SIG-M5 treated with dmso at 0.1 percent for 504 hours (cell line): ENCODE measurements at regions not wholly inside any gene's neighbourhood (a gene's known extent, or its start where the extent isn't known, plus 50 kb on each side); places are given as distances from the start of the nearest gene placed in this dataset.

Experiments used
- DNase-seq: peaks from one replicate; lab custom pipeline; 2025; ENCODE audit not compliant: unreplicated experiment; lab: John Stamatoyannopoulos, UW

GRCh38 chr6:170100046-170100445 lies 190.8 kb downstream of the DLL1 start:
- DNase-seq, result no peak

DNA sequence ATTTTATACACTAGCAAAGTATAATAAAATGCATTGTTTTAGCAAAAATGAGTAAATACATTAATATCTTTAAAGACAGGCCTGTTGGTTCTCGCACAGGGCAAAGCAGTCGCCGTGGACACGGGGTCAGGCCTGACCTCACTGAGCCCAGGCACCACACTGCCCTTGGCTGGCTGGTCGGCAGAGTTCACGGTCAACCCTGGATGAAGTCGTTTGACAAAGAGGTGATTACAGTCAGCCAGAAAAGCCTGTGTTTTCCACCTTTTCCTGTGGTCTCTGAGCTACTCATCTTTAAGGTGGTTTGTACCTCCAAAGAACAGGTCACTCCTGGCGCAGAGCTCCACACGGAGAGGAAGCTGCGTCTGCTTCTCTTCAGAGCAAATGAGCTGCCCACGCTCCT lies 191.5 kb downstream of the DLL1 start:
- no peak for DNase-seq

DNA sequence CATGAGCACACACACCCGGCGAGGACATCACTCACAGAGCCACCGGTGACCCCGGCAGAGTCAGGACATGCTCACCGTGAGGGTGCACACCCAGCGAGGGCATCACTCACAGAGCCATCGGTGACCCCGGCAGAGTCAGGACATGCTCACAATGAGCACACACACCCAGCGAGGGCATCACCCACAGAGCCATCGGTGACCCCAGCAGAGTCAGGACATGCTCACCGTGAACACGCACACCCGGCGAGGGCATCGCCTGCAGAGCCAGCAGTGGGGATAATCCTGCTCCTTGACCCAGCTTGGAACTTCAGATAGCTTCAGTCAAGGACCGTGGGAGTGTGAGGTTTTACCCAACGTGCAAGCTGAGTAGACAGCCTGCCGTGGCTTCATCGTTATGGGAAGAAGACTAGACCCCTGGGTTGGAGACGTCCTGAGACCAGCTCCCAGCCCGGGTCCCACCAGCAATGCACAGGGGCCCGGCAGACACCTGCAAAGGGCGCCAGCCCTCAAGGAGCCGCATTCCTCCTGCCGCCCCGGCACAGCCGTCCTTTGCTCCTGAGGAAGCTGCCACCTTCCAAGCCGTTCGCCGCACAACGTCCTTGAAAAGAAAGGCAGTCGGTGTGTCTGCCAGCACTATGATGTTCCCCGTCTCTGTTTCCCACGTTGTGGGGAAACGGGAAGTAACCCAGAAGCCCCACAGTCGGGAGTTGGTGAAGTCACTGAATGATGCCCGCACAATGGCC lies 192.3 kb downstream of the DLL1 start:
- DNase-seq, result no peak

DNA sequence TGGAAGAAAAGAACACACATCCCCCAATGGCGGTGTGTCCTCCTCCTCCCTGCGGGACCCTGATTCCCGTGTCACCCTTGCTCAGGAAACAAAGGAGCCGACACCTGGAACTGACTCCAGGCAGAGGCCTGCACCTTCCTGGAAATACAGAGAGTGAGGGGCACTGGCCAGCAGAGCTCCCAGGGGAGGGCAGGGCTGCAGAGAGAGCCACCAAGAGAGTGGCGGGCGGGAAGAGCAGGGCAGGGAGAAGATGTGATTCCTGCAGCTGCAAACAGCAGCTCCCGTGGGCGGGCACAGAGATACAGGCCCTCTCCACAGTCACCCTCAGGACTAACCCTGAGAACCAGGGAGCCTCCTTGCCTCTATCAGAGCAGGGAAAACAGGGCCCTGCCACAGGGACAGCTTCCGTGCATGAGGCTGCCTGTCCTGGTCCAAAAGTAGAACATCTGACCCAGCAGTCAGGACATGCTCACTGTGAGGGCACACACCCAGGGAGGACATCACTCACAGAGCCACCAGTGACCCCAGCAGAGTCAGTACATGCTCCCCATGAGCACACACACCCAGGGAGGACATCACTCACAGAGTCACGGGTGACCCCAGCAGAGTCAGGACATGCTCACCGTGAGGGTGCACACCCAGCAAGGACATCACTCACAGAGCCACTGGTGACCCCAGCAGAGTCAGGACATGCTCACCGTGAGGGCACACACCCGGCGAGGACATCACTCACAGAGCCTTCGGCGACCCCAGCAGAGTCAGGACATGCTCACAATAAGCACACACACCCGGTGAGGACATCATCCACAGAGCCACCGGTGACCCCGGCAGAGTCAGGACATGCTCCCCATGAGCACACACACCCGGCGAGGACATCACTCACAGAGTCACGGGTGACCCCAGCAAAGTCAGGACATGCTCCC lies 193.1 kb downstream of the DLL1 start:
- DNase-seq, result no peak

- DNase-seq, result no peak
Observed at GRCh38 chr6:170096803-170097504, 193.9 kb downstream of the DLL1 start.

- no peak for DNase-seq
Observed at GRCh38 chr6:170096191-170096802, 194.6 kb downstream of the DLL1 start.

GRCh38 chr6:170095273-170095981 lies 195.5 kb downstream of the DLL1 start:
- no peak for DNase-seq

DNA sequence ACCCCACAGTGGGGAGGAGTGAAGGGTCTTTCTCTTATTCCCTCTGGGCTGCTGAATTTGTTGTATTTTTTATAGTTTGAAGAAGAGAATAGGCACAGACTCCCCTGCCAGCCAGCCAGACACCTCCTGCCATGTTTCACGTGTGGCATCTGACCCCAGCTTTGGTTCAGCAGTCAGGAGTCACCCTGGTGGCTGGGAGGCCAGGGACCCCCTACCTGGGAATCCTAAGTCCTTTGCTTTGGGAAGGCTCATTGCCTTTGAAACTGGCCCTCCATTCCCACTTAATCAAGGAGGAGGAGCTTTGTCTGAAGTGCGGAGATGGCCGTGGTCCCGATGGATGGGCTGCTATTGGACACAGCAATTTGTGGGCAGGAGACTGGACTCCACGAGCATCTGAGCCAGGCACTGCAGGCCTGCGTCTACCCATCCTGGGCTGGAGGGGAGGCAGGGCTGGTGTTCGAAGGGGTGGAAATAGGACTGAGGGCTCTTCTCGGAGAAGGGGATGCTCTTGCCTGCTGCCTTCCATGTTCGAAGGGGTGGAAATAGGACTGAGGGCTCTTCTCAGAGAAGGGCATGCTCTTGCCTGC lies 196.1 kb downstream of the DLL1 start:
- DNase-seq, result no peak

DNA sequence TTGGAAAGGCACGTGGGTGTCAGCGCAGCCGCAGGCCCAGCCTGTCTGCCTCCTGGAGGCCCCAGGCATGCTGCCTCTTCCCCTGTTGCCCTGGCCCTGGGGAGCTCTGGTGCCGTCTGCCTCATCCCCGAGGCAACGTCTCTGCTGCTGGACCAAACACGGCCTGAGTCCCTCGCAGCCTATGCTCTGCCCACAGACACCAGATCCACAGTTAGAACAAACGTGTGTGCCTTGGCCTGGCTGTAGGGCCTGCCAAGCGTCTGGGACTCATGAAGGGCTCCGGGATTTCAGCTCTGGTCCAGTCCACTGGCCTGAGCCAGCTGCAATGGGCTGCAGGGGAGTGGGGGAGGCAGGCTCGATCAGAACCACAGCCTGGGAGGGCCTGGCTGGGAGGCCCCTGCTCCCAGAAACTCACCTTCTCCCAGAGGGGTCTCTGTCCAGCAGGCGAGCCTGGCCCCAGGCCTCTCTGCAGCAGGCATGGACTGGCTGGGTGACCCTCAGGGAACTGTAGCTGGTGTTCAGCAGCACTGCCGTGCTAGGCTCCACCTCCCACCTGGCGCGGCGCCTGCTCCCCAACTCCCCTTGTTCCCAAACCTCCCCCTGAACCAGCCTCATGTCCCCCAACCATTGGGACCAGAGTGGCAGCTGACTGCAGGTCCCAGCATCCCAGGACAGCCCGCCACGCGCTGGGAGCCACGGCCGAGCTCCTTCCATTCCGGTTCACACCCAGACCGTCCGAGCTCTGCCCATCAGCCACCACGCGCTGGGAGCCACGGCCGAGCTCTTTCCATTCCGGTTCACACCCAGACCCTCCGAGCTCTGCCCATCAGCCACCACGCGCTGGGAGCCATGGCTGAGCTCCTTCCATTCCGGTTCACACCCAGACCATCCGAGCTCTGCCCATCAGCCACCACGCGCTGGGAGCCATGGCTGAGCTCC lies 197.0 kb downstream of the DLL1 start:
- no peak for DNase-seq

- DNase-seq, result no peak
Observed at GRCh38 chr6:170093276-170093657, 197.6 kb downstream of the DLL1 start.

GRCh38 chr6:170092826-170093225 lies 198.1 kb downstream of the DLL1 start:
- no peak for DNase-seq

GRCh38 chr6:170091639-170092579 lies 199.0 kb downstream of the DLL1 start:
- no peak for DNase-seq

DNA sequence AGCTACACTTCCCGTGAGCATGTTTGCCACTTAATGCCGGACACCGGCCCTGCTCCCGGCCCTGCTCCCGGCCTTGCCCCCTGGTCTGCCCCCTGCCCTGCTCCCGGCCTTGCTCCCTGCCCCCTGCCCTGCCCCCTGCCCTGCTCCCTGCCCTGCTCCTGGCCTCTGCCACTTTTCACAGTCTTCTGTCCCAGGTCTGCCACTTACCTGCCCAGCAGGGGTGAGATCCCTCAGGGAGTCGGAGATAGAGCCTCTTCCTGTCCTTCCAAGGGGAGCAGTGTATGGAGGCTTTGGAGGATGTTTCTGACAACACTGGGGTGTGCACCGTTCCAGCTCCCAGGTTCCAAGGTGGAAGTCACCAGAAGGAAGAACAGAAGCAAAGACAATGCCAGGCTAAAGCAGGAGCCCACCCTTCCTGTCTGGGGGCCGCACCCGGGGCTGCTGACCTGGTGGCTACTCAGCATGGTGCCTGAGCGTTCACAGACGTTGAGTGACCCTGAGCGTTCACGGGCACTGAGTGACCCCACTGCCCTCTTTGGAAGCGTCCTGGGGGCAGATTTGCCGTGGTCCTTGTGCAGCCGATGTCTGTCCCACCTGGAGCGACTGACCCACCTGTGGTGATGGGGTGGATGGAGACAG lies 199.8 kb downstream of the DLL1 start:
- no peak for DNase-seq

DNA sequence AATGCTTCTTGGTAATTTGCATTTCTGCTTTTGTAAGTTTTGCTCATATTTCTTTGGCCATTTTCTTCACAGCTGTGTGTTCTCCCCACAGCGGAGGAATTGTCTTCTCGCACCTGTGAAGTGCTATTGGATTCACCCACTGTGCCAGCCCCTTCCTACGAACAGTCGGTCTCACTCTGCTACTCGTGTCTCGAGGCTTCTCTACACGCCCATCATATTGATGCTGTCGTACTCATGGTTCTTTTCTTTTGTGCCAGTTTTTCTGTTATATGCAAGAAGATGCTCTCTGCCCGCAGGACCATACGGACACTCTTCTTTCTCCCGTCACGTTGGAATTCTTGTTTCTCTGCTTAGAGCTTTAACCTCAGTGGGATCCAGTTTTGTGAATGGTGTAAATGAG lies 200.3 kb downstream of the DLL1 start:
- no peak for DNase-seq

DNA sequence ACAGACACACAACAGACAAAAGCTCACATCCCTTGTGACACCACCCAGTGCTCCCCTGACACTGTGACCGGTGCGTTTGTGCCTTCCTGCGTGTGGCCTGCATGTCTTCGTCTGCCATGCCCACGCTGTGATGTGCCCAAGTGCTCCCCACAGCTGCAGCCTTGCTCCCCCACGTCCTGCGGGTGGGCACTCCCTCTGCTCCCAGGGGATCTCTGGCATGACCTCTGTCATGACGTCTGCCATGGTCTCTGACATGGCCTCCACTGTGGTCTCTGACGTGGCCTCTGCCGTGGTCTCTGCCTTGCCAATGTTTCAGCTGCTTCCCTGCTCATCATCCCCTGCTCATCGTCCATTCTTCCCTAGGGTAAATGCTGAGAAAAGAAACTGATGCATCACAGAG lies 200.9 kb downstream of the DLL1 start:
- no peak for DNase-seq

DNA sequence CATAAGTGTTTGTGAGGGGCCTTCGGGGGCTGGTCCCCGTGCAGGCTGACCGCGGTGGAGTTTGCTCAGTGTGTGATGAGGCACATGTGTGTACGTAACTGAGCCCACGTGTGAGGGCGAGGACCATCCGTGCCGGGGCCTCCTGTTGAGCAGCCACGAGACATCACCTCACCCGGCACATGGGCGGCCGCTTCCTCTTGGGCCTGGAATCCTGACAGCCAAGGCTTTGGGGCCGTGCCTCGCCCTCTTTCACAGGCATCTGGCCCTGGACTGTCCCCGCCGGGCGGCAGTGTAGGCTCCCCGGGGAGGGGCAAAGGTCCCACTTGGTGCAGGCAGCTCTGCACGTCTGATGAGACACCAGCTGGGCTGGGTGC lies 202.3 kb downstream of the DLL1 start:
- DNase-seq, result no peak

DNA sequence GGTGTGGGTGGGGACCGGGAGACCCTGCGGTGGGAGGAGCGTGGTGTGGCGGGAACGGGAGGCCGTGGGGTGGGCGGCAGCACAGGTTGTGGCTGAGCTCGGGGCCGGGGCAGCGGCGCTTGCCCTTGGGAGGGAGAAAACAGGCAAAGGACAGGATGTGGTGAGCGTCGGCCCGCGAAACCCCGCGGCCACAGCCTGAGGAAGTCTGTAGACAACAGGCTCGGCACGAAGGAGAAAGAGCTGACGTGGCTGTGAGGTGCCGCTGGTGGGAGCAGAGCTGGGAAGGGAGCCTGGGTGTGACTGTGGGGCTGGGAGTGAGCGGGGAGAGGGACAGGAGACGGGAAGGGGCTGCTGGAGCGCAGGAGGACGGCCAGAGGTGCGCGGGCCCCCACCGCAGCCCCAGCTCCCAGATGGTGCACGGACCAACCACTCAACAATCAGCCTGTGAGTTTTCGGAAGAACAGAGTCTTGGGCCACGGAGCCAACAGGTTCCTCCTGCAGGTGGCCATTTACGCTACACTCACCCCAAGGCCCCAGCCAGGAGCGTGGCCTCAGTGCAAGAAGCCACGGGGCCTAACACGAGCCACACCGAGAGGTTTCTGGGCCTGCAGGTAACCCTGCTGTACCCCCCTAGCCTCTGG lies 202.8 kb downstream of the DLL1 start:
- DNase-seq, result peak; percentile 5
